ENCODE measurements at regions not wholly inside any gene's neighbourhood (a gene's known extent, or its start where the extent isn't known, plus 50 kb on each side); places are given as distances from the start of the nearest gene placed in this dataset.

GRCh38 chr4:180827232-180828009 is 1415.8 kb upstream of the TENM3 start:
- no peak for TF ChIP-seq CTCF (IDR thresholded peaks at IDR 0.05)
- Histone ChIP-seq H3K9me3 (no peaks in the 10 kb centered on the region), H3K27me3 (no peaks in the 10 kb centered on the region), H3K36me3 (no peaks in the 10 kb centered on the region), H3K4me1 (ENCODE audit: control insufficient read depth in 1 of 2, insufficient read depth in 1 of 2, low read depth in 1 of 2, low read length in 1 of 2) (peaks cover 0 to 3% of the 10 kb centered on the region in 2 experiments), H3K27ac (no peak overlapping the region), H3K4me3 (ENCODE audit: low read depth in 1 of 2, low read length in 1 of 2) (no peak overlapping the region)

GRCh38 chr4:180828455-180829018 is 1414.7 kb upstream of the TENM3 start:
- no peak overlapping the region for H3K4me3 ChIP-seq (ENCODE audit: low read depth in 1 of 2, low read length in 1 of 2)
- peaks cover 0 to 3% of the 10 kb centered on the region in 2 experiments for H3K4me1 ChIP-seq (ENCODE audit: control insufficient read depth in 1 of 2, insufficient read depth in 1 of 2, low read depth in 1 of 2, low read length in 1 of 2)
- no peaks in the 10 kb centered on the region for H3K9me3 ChIP-seq
- no peak for TF ChIP-seq CTCF (IDR thresholded peaks at IDR 0.05)
- no peaks in the 10 kb centered on the region for H3K27me3 ChIP-seq
- H3K36me3 ChIP-seq: no peaks in the 10 kb centered on the region
- no peak overlapping the region for H3K27ac ChIP-seq

- H3K36me3 ChIP-seq: no peaks in the 10 kb centered on the region
- no peak for TF ChIP-seq CTCF (IDR thresholded peaks at IDR 0.05)
- peaks cover 0 to 3% of the 10 kb centered on the region in 2 experiments for H3K4me1 ChIP-seq (ENCODE audit: control insufficient read depth in 1 of 2, insufficient read depth in 1 of 2, low read depth in 1 of 2, low read length in 1 of 2)
- H3K27ac ChIP-seq: no peak overlapping the region
- no peaks in the 10 kb centered on the region for H3K9me3 ChIP-seq
- no peak overlapping the region for H3K4me3 ChIP-seq (ENCODE audit: low read depth in 1 of 2, low read length in 1 of 2)
- H3K27me3 ChIP-seq: no peaks in the 10 kb centered on the region
These were observed 1411.1 kb upstream of the TENM3 start for GRCh38 chr4:180832073-180832472.

- no peaks in the 10 kb centered on the region for H3K36me3 ChIP-seq
- no peaks in the 10 kb centered on the region for H3K4me1 ChIP-seq (ENCODE audit: control insufficient read depth in 1 of 2, insufficient read depth in 1 of 2, low read depth in 1 of 2, low read length in 1 of 2)
- no peak for TF ChIP-seq CTCF (IDR thresholded peaks at IDR 0.05)
- no peaks in the 10 kb centered on the region for H3K9me3 ChIP-seq
- H3K27me3 ChIP-seq: no peaks in the 10 kb centered on the region
- no peak overlapping the region for H3K27ac ChIP-seq
- no peak overlapping the region for H3K4me3 ChIP-seq (ENCODE audit: low read depth in 1 of 2, low read length in 1 of 2)
These were observed 1403.1 kb upstream of the TENM3 start for GRCh38 chr4:180840142-180840541.

- Histone ChIP-seq H3K4me3 (ENCODE audit: low read depth in 1 of 2, low read length in 1 of 2) (no peak overlapping the region), H3K36me3 (no peaks in the 10 kb centered on the region), H3K4me1 (ENCODE audit: control insufficient read depth in 1 of 2, insufficient read depth in 1 of 2, low read depth in 1 of 2, low read length in 1 of 2) (no peaks in the 10 kb centered on the region), H3K27ac (no peak overlapping the region), H3K27me3 (no peaks in the 10 kb centered on the region), H3K9me3 (no peaks in the 10 kb centered on the region)
- no peak for TF ChIP-seq CTCF (IDR thresholded peaks at IDR 0.05)
These were observed 1392.8 kb upstream of the TENM3 start for GRCh38 chr4:180850318-180850940.
